Mesenteric fat pad (tissue), 1 donor: ENCODE measurements at regions not wholly inside any gene's neighbourhood (a gene's known extent, or its start where the extent isn't known, plus 50 kb on each side); places are given as distances from the start of the nearest gene placed in this dataset.
"Not testable (repeated sequence)": the region's sequence is repeated elsewhere in the genome, so short reads cannot be mapped to it uniquely, and the experiment has no call there.

Source experiments
- DNase-seq: peaks from one replicate; pipeline ENCODE4 v3.0.0-alpha.2; 2020; ENCODE audit warnings: low spot score
- donor health status: DM: yes; HTN: yes; CAD: no.

- DNase-seq: no peak
Observed at GRCh38 chr18:71398531-71398930, 1109.7 kb downstream of the SOCS6 start.

GRCh38 chr18:71388148-71388547 lies 1099.3 kb downstream of the SOCS6 start:
- DNase-seq: no peak

- DNase-seq: no peak
Observed at GRCh38 chr18:71374294-71375000, 1085.6 kb downstream of the SOCS6 start.

GRCh38 chr18:71371951-71372605 lies 1083.2 kb downstream of the SOCS6 start:
- no peak for DNase-seq

GRCh38 chr18:71370671-71371445 lies 1082.0 kb downstream of the SOCS6 start:
- DNase-seq: no peak

- no peak for DNase-seq
Observed at GRCh38 chr18:71370095-71370494, 1081.2 kb downstream of the SOCS6 start.

- DNase-seq: no peak
Observed at GRCh38 chr18:71362140-71362539, 1073.3 kb downstream of the SOCS6 start.

- not testable (repeated sequence) for DNase-seq
Observed at GRCh38 chr18:71355599-71355998, 1066.8 kb downstream of the SOCS6 start.

- DNase-seq: no peak
Observed at GRCh38 chr18:71352618-71353017, 1063.8 kb downstream of the SOCS6 start.

- DNase-seq: no peak
Observed at GRCh38 chr18:71336576-71337210, 1047.8 kb downstream of the SOCS6 start.

- DNase-seq: no peak
Observed at GRCh38 chr18:71329563-71329962, 1040.7 kb downstream of the SOCS6 start.

- DNase-seq: no peak
Observed at GRCh38 chr18:71329114-71329513, 1040.3 kb downstream of the SOCS6 start.

GRCh38 chr18:71327850-71328249 lies 1039.0 kb downstream of the SOCS6 start:
- DNase-seq: no peak

- DNase-seq: no peak
Observed at GRCh38 chr18:71327441-71327840, 1038.6 kb downstream of the SOCS6 start.

- DNase-seq: no peak
Observed at GRCh38 chr18:71326826-71327225, 1038.0 kb downstream of the SOCS6 start.

GRCh38 chr18:71324356-71324755 lies 1035.5 kb downstream of the SOCS6 start:
- DNase-seq: no peak

- DNase-seq: no peak
Observed at GRCh38 chr18:71322201-71322600, 1033.4 kb downstream of the SOCS6 start.

- no peak for DNase-seq
Observed at GRCh38 chr18:71321319-71321718, 1032.5 kb downstream of the SOCS6 start.

- DNase-seq: no peak
Observed at GRCh38 chr18:71304856-71305255, 1016.0 kb downstream of the SOCS6 start.

GRCh38 chr18:71303743-71304142 lies 1014.9 kb downstream of the SOCS6 start:
- not testable (repeated sequence) for DNase-seq

- no peak for DNase-seq
Observed at GRCh38 chr18:71301596-71301995, 1012.8 kb downstream of the SOCS6 start.

- not testable (repeated sequence) for DNase-seq
Observed at GRCh38 chr18:71294201-71294600, 1005.4 kb downstream of the SOCS6 start.
